NB4 (cell line): ENCODE measurements at regions not wholly inside any gene's neighbourhood (a gene's known extent, or its start where the extent isn't known, plus 50 kb on each side); places are given as distances from the start of the nearest gene placed in this dataset.

ENCODE experiments used
- DNase-seq: peaks from one replicate; pipeline ENCODE4 v3.0.0; 2010; ENCODE audit warnings: low read depth
- H3K4me3 ChIP-seq: one replicate; pipeline ENCODE4 v1.5.1; 2011; ENCODE audit warnings: mild to moderate bottlenecking, low read depth, low read length, moderate library complexity
- MAX ChIP-seq: IDR thresholded peaks from 2 replicates; pipeline ENCODE4 v1.6.1; 2011; ENCODE audit warnings: low read depth, low read length
- MYC ChIP-seq: IDR thresholded peaks from 2 replicates; pipeline ENCODE4 v1.6.1; 2011; ENCODE audit warnings: low read depth, low read length
- POLR2A ChIP-seq: IDR thresholded peaks from 2 replicates; pipeline ENCODE4 v1.6.1; 2011; ENCODE audit warnings: mild to moderate bottlenecking; ENCODE audit not compliant: insufficient read length; ENCODE audit errors: extremely low read depth
- TF ChIP-seq, protein P1 (sequence below): IDR thresholded peaks from one replicate; pipeline ENCODE4 v1.5.1; 2012; ENCODE audit warnings: low read depth, low read length

GRCh38 chr11:11081776-11082175 lies 223.9 kb upstream of the ZBED5 start:
- H3K4me3 ChIP-seq, result no peak overlapping the region
- no peak for DNase-seq
- TF ChIP-seq POLR2A, result no peak
- TF ChIP-seq MYC, result no peak

GRCh38 chr11:11081288-11081687 lies 223.4 kb upstream of the ZBED5 start:
- DNase-seq, result no peak
- no peak overlapping the region for H3K4me3 ChIP-seq
- TF ChIP-seq MAX (no peak), POLR2A (no peak), MYC (no peak)
- TF ChIP-seq, protein P1, sequence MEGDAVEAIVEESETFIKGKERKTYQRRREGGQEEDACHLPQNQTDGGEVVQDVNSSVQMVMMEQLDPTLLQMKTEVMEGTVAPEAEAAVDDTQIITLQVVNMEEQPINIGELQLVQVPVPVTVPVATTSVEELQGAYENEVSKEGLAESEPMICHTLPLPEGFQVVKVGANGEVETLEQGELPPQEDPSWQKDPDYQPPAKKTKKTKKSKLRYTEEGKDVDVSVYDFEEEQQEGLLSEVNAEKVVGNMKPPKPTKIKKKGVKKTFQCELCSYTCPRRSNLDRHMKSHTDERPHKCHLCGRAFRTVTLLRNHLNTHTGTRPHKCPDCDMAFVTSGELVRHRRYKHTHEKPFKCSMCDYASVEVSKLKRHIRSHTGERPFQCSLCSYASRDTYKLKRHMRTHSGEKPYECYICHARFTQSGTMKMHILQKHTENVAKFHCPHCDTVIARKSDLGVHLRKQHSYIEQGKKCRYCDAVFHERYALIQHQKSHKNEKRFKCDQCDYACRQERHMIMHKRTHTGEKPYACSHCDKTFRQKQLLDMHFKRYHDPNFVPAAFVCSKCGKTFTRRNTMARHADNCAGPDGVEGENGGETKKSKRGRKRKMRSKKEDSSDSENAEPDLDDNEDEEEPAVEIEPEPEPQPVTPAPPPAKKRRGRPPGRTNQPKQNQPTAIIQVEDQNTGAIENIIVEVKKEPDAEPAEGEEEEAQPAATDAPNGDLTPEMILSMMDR, result no peak

GRCh38 chr11:11078344-11079086 lies 220.7 kb upstream of the ZBED5 start:
- TF ChIP-seq MAX (no peak), MYC (no peak)
- H3K4me3 ChIP-seq, result no peak overlapping the region
- no peak for DNase-seq

GRCh38 chr11:11077898-11078297 lies 220.0 kb upstream of the ZBED5 start:
- H3K4me3 ChIP-seq, result no peak overlapping the region
- DNase-seq, result no peak
- TF ChIP-seq, protein P1, result no peak
- TF ChIP-seq MAX (no peak), MYC (no peak), POLR2A (no peak)

DNA sequence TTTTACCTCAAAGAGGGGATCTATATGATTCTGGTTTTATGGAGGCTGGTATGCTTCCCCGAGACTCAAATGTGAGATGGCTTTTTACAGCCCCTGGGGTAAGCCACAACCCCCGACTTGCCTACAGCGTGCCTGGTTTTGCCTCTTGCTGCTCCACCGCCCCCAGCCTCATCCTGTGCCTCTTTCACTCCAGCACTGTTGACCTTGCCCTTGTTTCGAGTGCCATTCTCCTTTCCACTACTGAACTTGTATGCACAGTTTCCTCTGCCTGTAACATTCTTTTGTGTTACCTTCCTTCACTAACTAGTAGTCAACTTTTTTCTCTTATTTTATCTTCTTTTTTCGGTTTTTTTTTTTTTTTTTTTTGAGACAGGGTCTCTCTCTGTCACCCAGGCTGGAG lies 219.0 kb upstream of the ZBED5 start:
- TF ChIP-seq, protein P1, result no peak
- no peak for TF ChIP-seq POLR2A
- no peak for TF ChIP-seq MYC
- no peak for TF ChIP-seq MAX
- DNase-seq, result no peak
- no peak overlapping the region for H3K4me3 ChIP-seq

DNA sequence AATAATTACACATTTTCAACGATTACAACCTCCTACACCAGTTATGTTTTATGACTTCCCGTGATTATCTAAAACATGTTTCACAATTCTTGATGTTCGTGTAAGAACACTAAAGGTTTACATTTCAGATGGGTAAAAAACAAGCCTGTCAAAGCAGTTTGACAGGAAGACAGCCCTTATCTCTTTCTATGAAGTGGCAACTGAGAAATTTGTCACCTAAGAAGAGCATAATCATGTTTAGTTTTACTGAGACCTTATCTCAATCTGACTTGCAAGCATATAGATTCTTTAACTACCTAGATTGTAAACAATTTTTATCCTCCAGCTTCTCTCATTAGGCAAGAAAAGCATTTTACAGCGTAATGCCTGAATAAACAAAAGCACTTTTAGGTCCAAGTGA lies 218.4 kb upstream of the ZBED5 start:
- no peak overlapping the region for H3K4me3 ChIP-seq
- TF ChIP-seq MAX, result no peak
- TF ChIP-seq, protein P1, result no peak
- DNase-seq, result no peak
